NCI-H1694 (cell line): ENCODE measurements at regions not wholly inside any gene's neighbourhood (a gene's known extent, or its start where the extent isn't known, plus 50 kb on each side); places are given as distances from the start of the nearest gene placed in this dataset.
A peak's percentile ranks its signal among the peaks of the same experiment; 100 is the strongest.
"Not testable (repeated sequence)": the region's sequence is repeated elsewhere in the genome, so short reads cannot be mapped to it uniquely, and the experiment has no call there.

Source experiments
- DNase-seq: peaks from one replicate; lab custom pipeline; 2025; lab: John Stamatoyannopoulos, UW

DNA sequence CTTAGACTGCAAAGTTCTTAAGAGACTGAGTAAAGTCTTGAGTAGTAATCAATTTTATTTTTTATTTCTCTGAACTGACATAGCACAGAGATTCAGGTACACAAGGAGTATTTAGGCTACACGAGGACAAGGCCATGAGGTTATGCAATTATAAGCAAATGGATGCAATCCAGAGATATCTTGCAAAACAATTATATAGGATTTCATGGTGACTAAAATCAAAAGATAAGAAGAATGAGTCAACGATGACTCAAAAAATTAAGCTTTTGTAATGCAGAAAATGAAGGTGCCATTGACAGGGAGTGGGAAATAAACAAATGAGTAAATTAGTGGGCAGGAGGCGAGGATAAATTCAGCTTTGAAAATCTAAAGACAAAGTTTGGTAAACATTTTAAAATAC lies 66.7 kb upstream of the MYO3A start:
- DNase-seq = no peak

DNA sequence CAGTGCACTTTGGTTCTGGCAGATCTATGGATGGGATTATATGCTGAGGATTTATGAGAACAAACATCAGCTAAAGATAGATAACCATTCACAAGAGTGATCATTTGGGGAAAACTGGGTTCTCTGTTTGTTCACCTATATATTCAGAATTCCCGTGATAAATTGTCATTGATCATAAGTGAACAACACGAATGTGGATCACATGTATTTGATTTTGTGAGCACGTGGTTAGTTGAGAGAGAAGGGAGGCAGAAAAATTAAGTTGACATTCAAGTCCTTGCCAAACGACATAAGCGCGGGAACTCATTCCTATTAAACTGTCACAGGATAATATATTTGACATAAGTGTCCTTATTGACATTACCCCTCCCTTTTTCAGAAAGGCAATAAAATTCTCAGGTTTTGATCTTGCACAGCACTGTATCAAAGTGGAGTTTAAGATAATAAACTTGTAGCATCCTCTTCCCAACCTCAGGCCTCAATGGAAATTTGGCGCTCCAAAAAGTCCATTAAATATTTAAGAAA lies 64.9 kb upstream of the MYO3A start:
- DNase-seq = no peak

DNA sequence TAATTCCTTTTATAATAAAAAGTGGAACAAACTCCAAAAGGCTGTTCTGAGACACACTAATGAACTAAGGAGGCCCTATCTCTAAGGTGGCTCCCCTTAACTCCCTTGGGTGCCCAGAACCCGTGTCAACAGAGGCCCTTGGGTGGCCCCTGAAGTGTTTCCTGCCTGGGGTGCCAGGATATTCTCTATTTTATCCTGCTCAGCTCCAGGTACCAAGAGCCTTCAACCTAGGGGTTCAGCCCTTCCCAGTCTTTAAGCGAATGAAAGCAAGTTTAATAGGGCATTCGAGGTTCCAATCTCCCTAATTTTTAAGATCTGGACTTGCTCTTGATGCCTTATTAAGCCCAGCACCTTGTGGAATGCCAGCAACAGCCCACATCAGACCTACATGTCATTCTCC lies 64.4 kb upstream of the MYO3A start:
- no peak for DNase-seq

DNA sequence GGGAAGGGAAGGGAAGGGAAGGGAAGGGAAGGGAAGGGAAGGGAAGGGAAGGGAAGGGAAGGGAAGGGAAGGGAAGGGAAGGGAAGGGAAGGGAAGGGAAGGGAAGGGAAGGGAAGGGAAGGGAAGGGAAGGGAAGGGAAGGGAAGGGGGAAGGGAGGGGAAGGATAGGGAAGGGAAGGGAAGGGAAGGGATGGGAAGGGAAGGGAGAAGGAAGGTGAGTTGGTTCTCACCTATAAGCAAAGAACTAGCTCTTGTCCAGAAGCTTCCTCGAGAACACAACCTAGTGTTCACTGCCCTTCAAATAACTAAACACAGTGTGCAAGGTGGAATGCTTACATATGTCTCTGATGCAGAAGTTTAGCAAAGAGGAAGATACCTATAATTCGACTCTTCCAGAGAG lies 59.6 kb upstream of the MYO3A start:
- DNase-seq = not testable (repeated sequence)

DNA sequence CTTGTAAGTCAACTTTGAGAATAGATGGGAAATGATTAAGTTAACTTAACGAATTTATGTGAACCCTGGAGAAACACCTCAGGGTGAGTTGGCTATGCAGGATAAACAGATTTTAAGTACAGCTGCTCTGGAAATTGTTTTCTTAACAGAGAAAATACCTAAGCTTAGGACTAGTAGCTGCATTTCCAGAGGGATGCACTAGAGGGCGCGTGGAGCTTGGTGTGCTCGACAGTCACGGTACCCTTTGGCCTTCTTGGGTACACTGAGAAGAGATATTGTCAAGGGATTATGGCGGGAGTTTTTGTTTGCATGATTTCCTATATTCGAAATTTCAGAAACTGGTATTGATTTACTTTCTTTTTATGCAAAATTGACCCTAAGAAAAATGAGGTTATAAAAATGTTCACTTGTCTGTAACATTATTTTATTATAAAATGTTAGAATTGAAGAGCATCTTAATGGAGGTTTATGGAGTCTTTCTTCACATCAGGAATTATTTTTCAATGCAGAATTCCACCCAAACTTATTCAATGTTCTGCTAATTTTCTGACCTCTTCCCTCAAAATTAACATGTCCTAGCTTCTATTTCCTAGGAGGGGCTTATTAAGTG lies 58.4 kb upstream of the MYO3A start:
- DNase-seq = peak; percentile 42

- DNase-seq = no peak
Measured at GRCh38 chr10:25877296-25877695, 56.7 kb upstream of the MYO3A start.
